DMS53 (cell line): ENCODE measurements at regions not wholly inside any gene's neighbourhood (a gene's known extent, or its start where the extent isn't known, plus 50 kb on each side); places are given as distances from the start of the nearest gene placed in this dataset.

Experiments
- DNase-seq: peaks from one replicate; lab custom pipeline; 2025; lab: John Stamatoyannopoulos, UW

GRCh38 chr12:89821896-89822295 is 113.3 kb upstream of the ATP2B1 start:
- no peak for DNase-seq

GRCh38 chr12:89817501-89818226 is 109.0 kb upstream of the ATP2B1 start:
- DNase-seq = peak; percentile 40

- no peak for DNase-seq
These were observed 106.6 kb upstream of the ATP2B1 start for GRCh38 chr12:89815225-89815624.

GRCh38 chr12:89803412-89803811 is 94.8 kb upstream of the ATP2B1 start:
- DNase-seq = no peak

GRCh38 chr12:89801284-89801683 is 92.6 kb upstream of the ATP2B1 start:
- no peak for DNase-seq

GRCh38 chr12:89800435-89800834 is 91.8 kb upstream of the ATP2B1 start:
- no peak for DNase-seq

- DNase-seq = no peak
These were observed 90.7 kb upstream of the ATP2B1 start for GRCh38 chr12:89799316-89799715.

- no peak for DNase-seq
These were observed 88.8 kb upstream of the ATP2B1 start for GRCh38 chr12:89797436-89797835.

GRCh38 chr12:89796798-89797382 is 88.3 kb upstream of the ATP2B1 start:
- DNase-seq = no peak

- no peak for DNase-seq
These were observed 85.3 kb upstream of the ATP2B1 start for GRCh38 chr12:89793946-89794345.

GRCh38 chr12:89791286-89791685 is 82.6 kb upstream of the ATP2B1 start:
- no peak for DNase-seq

GRCh38 chr12:89789862-89790261 is 81.2 kb upstream of the ATP2B1 start:
- DNase-seq = no peak

GRCh38 chr12:89787763-89788162 is 79.1 kb upstream of the ATP2B1 start:
- no peak for DNase-seq

- DNase-seq = peak; percentile 15
These were observed 77.7 kb upstream of the ATP2B1 start for GRCh38 chr12:89786177-89786810.

GRCh38 chr12:89783359-89784060 is 74.9 kb upstream of the ATP2B1 start:
- DNase-seq = peak; percentile 11

- DNase-seq = no peak
These were observed 74.2 kb upstream of the ATP2B1 start for GRCh38 chr12:89782807-89783206.

- no peak for DNase-seq
These were observed 73.4 kb upstream of the ATP2B1 start for GRCh38 chr12:89781946-89782550.

GRCh38 chr12:89781156-89781555 is 72.5 kb upstream of the ATP2B1 start:
- DNase-seq = no peak

GRCh38 chr12:89779090-89779489 is 70.5 kb upstream of the ATP2B1 start:
- no peak for DNase-seq

- DNase-seq = no peak
These were observed 69.2 kb upstream of the ATP2B1 start for GRCh38 chr12:89777733-89778379.

GRCh38 chr12:89775986-89776365 is 67.3 kb upstream of the ATP2B1 start:
- no peak for DNase-seq
